ENCODE measurements at regions not wholly inside any gene's neighbourhood (a gene's known extent, or its start where the extent isn't known, plus 50 kb on each side); places are given as distances from the start of the nearest gene placed in this dataset.

- TF ChIP-seq ZFX (IDR thresholded peaks at IDR 0.05; ENCODE audit: borderline replicate concordance) (no peak), CTCF (IDR thresholded peaks at IDR 0.05) (no peak)
- H3K27ac ChIP-seq: no peak overlapping the region
These were observed 72.6 kb upstream of the PCBD1 start for GRCh38 chr10:70960783-70961570.

- H3K27ac ChIP-seq: no peak overlapping the region
- TF ChIP-seq ZFX (IDR thresholded peaks at IDR 0.05; ENCODE audit: borderline replicate concordance) (no peak), CTCF (IDR thresholded peaks at IDR 0.05) (no peak)
These were observed 74.3 kb upstream of the PCBD1 start for GRCh38 chr10:70962686-70963085.

GRCh38 chr10:70963271-70963670, 74.9 kb upstream of the PCBD1 start:
- TF ChIP-seq ZFX (IDR thresholded peaks at IDR 0.05; ENCODE audit: borderline replicate concordance) (no peak), CTCF (IDR thresholded peaks at IDR 0.05) (no peak)
- H3K27ac ChIP-seq: no peak overlapping the region

- H3K27ac ChIP-seq: no peak overlapping the region
- TF ChIP-seq ZFX (IDR thresholded peaks at IDR 0.05; ENCODE audit: borderline replicate concordance) (no peak), CTCF (IDR thresholded peaks at IDR 0.05) (no peak)
These were observed 75.9 kb upstream of the PCBD1 start for GRCh38 chr10:70964245-70964644.

- no peak for TF ChIP-seq ZFX (IDR thresholded peaks at IDR 0.05; ENCODE audit: borderline replicate concordance)
- TF ChIP-seq CTCF (IDR thresholded peaks at IDR 0.05): no peak
- H3K27ac ChIP-seq: no peak overlapping the region
These were observed 76.5 kb upstream of the PCBD1 start for GRCh38 chr10:70964881-70965280.

GRCh38 chr10:70965566-70965965, 77.2 kb upstream of the PCBD1 start:
- TF ChIP-seq ZFX (IDR thresholded peaks at IDR 0.05; ENCODE audit: borderline replicate concordance) (no peak), CTCF (IDR thresholded peaks at IDR 0.05) (no peak)
- no peak overlapping the region for H3K27ac ChIP-seq

GRCh38 chr10:70966646-70967553, 78.5 kb upstream of the PCBD1 start:
- TF ChIP-seq ZFX (IDR thresholded peaks at IDR 0.05; ENCODE audit: borderline replicate concordance) (no peak), CTCF (IDR thresholded peaks at IDR 0.05) (no peak)
- H3K27ac ChIP-seq: no peak overlapping the region
